KMS-11 (cell line): ENCODE measurements at regions not wholly inside any gene's neighbourhood (a gene's known extent, or its start where the extent isn't known, plus 50 kb on each side); places are given as distances from the start of the nearest gene placed in this dataset.

Source experiments
- H2AFZ ChIP-seq: fragments of 200-600 bp; sonication (generic); 2 replicates; pipeline ENCODE4 v1.6.1; 2016; ENCODE audit warnings: antibody characterized with exemption, mixed run types, low read depth
- H3K27ac ChIP-seq: fragments of 200-600 bp; sonication (generic); 2 replicates; pipeline ENCODE4 v1.6.1; 2016; ENCODE audit warnings: mild to moderate bottlenecking, mixed run types
- H3K27me3 ChIP-seq: fragments of 200-600 bp; sonication (generic); 2 replicates; pipeline ENCODE4 v1.6.1; 2017; ENCODE audit warnings: mild to moderate bottlenecking, low read depth, mixed run types, moderate library complexity; ENCODE audit not compliant: insufficient read depth
- H3K36me3 ChIP-seq: fragments of 200-600 bp; sonication (generic); 2 replicates; pipeline ENCODE4 v1.6.1; 2017; ENCODE audit warnings: mild to moderate bottlenecking, mixed run types; ENCODE audit not compliant: insufficient read depth
- H3K4me1 ChIP-seq: fragments of 200-600 bp; sonication (generic); 2 replicates; pipeline ENCODE4 v1.6.1; 2016; ENCODE audit warnings: mild to moderate bottlenecking, low read depth, mixed run types; ENCODE audit not compliant: poor library complexity, severe bottlenecking
- H3K4me2 ChIP-seq: fragments of 200-600 bp; sonication (generic); 2 replicates; pipeline ENCODE4 v1.7.0; 2016; ENCODE audit warnings: mild to moderate bottlenecking, mixed run types
- H3K4me3 ChIP-seq: fragments of 200-600 bp; sonication (generic); IDR thresholded peaks from 2 replicates; pipeline ENCODE4 v1.6.1; 2017; ENCODE audit warnings: low read depth, low read length, mixed read lengths; ENCODE audit not compliant: insufficient read depth
- H3K79me2 ChIP-seq: fragments of 200-600 bp; sonication (generic); 2 replicates; pipeline ENCODE4 v1.6.1; 2016; ENCODE audit warnings: low read depth, mixed run types; ENCODE audit not compliant: insufficient read depth
- H3K9ac ChIP-seq: fragments of 200-600 bp; sonication (generic); 2 replicates; pipeline ENCODE4 v1.6.1; 2016; ENCODE audit warnings: mild to moderate bottlenecking, mixed run types
- H4K20me1 ChIP-seq: fragments of 200-600 bp; sonication (generic); 2 replicates; pipeline ENCODE4 v1.6.1; 2016; ENCODE audit warnings: mild to moderate bottlenecking, mixed run types; ENCODE audit not compliant: insufficient read depth
- CTCF ChIP-seq: fragments of 200-600 bp; sonication (generic); conservative IDR thresholded peaks from 2 replicates; pipeline ENCODE4 v1.6.1; 2017; ENCODE audit warnings: low read depth, mild to moderate bottlenecking, antibody characterized with exemption, low read length, moderate library complexity, mixed read lengths

- no peak overlapping the region for H3K4me3 ChIP-seq
- H3K36me3 ChIP-seq = no peaks in the 10 kb centered on the region
- no peaks in the 10 kb centered on the region for H3K4me1 ChIP-seq
- no peaks in the 10 kb centered on the region for H4K20me1 ChIP-seq
- H3K27me3 ChIP-seq = no peaks in the 10 kb centered on the region
- no peaks in the 10 kb centered on the region for H3K79me2 ChIP-seq
- H3K9ac ChIP-seq = no peak overlapping the region
- no peak overlapping the region for H3K4me2 ChIP-seq
- H3K27ac ChIP-seq = no peak overlapping the region
- H2AFZ ChIP-seq = no peak overlapping the region
- no peak for TF ChIP-seq CTCF
These were observed 248.3 kb downstream of the TRIB2 start for GRCh38 chr2:12964904-12965539.

DNA sequence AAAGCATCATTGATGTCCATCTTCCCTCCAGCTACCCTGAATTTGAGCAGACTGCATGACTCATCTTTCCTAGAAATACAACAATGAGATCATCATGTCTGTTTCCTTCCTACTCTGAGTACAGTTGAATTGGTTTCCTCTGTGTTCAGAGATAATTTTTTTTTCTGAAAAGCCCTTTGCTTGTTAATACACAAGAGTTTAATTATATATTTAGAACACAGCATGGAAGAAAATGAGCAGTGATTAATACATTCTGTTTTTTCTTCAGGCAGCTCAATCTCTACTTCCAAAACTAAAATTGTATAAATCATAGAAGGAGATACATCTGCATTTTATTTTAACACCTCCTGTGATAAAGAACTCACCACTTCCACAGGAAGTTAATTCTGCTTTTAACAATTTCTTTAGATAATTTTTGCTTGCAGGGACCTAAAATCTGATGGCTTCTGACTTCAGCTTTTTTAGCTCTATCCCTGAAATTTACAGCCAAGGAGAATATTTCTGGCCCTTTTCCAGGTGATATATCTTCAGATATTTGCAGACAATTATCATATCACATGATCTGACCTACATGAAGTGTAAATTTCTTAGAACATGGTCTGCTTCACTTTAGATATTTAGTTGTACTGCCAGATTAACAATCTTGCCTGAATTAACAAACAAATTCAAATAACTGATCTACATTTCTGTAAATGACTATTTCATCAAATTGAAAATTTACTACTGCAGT is 249.0 kb downstream of the TRIB2 start:
- H3K4me2 ChIP-seq = no peak overlapping the region

DNA sequence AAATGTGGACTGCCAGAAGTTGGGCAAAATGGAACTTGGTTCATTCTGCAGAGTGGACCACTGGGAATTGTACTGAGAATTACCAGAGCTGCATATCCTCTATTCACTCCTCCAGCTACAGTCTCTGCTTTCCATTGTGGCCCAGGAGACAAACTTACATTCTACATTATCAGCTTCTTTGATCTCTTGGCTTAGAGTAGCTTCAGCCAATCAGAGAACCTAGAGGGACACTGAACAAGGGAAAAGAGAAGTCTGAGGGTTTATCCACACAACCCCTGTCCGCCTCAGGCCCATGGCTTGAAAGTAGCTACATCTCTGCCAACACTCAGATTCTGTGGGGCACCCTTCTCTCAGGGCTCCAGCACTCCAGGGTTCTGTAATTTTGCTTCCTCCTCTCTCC is 251.1 kb downstream of the TRIB2 start:
- Histone ChIP-seq H3K4me2 (no peak overlapping the region), H3K27me3 (no peaks in the 10 kb centered on the region), H2AFZ (no peak overlapping the region), H4K20me1 (no peaks in the 10 kb centered on the region), H3K36me3 (no peaks in the 10 kb centered on the region), H3K9ac (no peak overlapping the region), H3K27ac (no peak overlapping the region), H3K4me3 (no peak overlapping the region), H3K4me1 (no peaks in the 10 kb centered on the region), H3K79me2 (no peaks in the 10 kb centered on the region)
- no peak for TF ChIP-seq CTCF

More for the DNA sequence above, 249.0 kb downstream of the TRIB2 start:
- Histone ChIP-seq H3K27ac (no peak overlapping the region), H3K4me3 (no peak overlapping the region), H2AFZ (no peak overlapping the region), H3K4me1 (no peaks in the 10 kb centered on the region), H4K20me1 (no peaks in the 10 kb centered on the region), H3K27me3 (no peaks in the 10 kb centered on the region), H3K9ac (no peak overlapping the region), H3K79me2 (no peaks in the 10 kb centered on the region), H3K36me3 (no peaks in the 10 kb centered on the region)
- TF ChIP-seq CTCF = no peak

DNA sequence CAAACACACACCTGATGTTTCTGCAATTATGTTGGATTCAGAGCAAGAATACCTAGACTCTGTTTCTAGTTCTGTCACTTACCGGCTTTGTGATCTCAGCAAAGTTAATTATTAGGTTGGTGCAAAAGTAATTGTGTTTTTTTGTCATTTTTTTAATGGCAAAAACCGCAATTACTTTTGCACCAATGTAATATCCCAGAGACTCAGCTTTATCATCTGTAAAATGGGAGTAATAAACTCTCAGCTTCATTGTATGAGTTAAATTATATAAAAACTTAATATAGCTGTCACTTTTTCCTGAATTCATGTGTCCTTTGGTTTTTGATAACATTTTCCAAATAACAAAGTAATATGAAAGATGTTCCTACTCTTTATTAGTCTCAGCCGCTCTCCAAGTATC is 251.7 kb downstream of the TRIB2 start:
- no peak overlapping the region for H3K9ac ChIP-seq
- H4K20me1 ChIP-seq = no peaks in the 10 kb centered on the region
- no peak overlapping the region for H3K4me3 ChIP-seq
- no peak overlapping the region for H3K27ac ChIP-seq
- no peak overlapping the region for H2AFZ ChIP-seq
- H3K27me3 ChIP-seq = no peaks in the 10 kb centered on the region
- H3K4me1 ChIP-seq = no peaks in the 10 kb centered on the region
- TF ChIP-seq CTCF = no peak
- no peaks in the 10 kb centered on the region for H3K36me3 ChIP-seq
- H3K79me2 ChIP-seq = no peaks in the 10 kb centered on the region
- no peak overlapping the region for H3K4me2 ChIP-seq
